CD4-positive, alpha-beta T cell treated with Interleukin-17A for 1 hour (primary cell): ENCODE measurements at regions not wholly inside any gene's neighbourhood (a gene's known extent, or its start where the extent isn't known, plus 50 kb on each side); places are given as distances from the start of the nearest gene placed in this dataset.
"Not testable (repeated sequence)": the region's sequence is repeated elsewhere in the genome, so short reads cannot be mapped to it uniquely, and the experiment has no call there.

ENCODE experiments used
- DNase-seq: peaks from one replicate; pipeline ENCODE4 v3.0.0-alpha.2; 2020

- not testable (repeated sequence) for DNase-seq
Measured at GRCh38 chr9:78172610-78173009, 63.3 kb upstream of the CEP78 start.

- DNase-seq: peak; percentile 2
Measured at GRCh38 chr9:78171651-78172050, 64.2 kb upstream of the CEP78 start.

GRCh38 chr9:78169125-78169524 lies 66.8 kb upstream of the CEP78 start:
- no peak for DNase-seq

DNA sequence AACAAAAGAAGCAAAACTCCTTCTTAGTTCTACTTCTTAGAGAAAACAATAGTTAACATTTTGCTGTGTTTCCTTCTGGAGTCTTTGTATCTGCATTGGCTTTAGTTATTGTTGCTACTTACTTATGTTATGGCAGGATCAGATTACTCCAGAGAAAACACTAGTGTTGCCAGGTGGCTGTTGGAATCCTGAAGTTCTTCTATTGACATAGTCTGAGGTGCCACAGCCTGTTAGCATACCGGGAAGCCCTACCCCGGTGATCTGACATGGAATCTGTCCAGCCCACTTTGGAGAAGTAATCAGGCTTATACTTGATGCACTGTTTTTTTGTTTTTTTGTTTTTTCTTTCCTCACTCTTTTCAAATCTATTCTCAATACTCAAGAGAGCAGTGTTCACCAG lies 68.5 kb upstream of the CEP78 start:
- DNase-seq: no peak

- DNase-seq: no peak
Measured at GRCh38 chr9:78163834-78164233, 72.0 kb upstream of the CEP78 start.

DNA sequence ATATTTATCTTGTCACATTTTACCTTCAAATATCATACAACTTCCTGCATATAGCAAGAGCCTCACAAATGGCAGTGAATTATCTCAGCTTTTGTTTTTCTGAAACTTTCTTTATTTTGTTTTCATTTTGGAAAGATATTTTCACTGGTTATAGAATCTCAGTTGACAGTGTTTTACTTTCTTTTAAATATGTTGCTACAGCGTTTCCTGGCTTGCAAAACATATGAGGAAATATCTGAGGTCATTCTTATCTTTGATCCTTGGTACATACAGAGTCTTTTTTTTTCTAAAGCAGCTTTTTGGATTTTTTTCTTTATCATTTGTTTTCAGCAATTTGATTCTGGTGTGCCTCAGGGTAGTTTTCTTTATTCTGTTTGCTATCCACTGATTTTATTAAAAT lies 77.6 kb upstream of the CEP78 start:
- no peak for DNase-seq

- no peak for DNase-seq
Measured at GRCh38 chr9:78150983-78151356, 84.9 kb upstream of the CEP78 start.

GRCh38 chr9:78150312-78150982 lies 85.4 kb upstream of the CEP78 start:
- no peak for DNase-seq

DNA sequence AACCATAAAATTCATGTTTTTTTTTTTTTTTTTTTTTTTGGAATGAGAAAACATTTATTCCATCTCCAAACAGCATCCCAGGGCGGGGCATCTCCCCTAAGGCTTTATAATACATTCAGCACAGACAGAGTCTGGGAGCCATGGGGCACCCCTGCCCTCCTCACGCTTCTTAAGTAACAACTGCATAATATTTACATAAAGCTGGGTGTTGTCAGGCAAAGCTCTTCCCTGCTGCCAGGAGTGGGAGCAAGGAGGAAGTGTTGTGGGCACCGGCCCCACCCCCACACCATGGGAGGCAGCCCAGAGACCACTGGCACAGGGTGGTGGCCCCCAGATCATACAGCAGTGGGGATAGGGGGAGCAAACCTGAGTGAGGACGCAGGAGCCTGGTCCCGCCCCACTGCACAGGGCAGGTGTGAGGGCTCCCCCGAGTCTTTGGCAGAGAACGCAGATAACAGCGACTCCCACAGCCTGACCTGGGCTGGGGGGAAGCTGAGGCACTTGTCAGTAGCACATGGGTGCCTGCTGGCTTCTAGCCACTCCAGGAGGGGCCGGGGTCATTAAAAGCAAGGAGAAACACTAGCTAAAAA lies 86.1 kb upstream of the CEP78 start:
- no peak for DNase-seq

DNA sequence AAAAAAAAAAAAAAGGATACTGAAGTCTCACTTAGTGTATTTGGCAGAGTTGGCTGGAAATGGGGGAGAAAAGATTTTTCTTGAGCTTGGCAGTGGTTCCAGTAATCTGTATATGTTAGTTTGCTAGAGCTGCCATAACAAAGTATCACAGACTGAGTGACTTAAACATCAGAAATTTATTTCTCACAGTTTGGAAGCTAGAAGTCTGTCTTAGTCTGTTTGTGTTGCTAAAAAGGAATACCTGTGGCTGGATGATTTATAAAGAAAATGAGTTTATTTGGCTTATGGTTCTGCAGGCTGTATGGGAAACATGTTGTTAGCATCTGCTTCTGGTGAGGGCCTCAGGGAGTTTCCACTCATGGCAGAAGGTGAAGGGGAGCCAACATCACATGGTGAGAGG lies 89.6 kb upstream of the CEP78 start:
- no peak for DNase-seq

DNA sequence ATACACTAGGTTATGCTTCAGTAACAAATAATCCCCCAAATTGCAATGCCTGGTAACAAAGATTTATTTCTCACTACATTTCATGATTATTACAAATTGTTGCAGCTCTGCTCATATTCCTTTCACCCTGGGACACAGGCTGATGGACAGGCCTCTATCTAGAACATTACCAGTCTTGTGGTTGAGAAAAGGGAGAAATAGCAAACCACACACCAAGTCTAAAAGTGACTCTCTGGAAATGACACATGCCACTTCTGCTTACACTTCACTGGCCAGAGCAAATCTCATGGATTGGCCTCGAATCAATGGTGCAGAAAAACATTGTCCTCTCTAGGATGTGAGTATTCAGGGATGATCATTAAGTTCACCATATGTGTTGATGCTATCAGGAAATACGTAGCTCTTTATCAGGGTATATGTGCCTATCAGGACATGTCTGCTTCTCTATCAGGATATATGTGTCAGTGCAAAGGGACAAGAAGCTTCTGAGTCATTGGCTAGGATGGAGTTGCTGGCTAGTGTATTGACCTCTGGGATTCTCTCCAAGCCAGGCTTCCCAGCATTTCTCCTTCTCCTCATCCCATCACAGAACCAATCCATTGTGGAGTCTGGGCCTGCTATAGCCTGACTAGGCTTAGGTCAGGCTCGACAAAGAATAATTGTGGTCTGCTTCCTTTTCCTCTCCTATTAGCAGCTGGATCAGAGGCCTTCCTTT lies 91.1 kb upstream of the CEP78 start:
- no peak for DNase-seq

GRCh38 chr9:78144008-78144381 lies 91.9 kb upstream of the CEP78 start:
- no peak for DNase-seq

DNA sequence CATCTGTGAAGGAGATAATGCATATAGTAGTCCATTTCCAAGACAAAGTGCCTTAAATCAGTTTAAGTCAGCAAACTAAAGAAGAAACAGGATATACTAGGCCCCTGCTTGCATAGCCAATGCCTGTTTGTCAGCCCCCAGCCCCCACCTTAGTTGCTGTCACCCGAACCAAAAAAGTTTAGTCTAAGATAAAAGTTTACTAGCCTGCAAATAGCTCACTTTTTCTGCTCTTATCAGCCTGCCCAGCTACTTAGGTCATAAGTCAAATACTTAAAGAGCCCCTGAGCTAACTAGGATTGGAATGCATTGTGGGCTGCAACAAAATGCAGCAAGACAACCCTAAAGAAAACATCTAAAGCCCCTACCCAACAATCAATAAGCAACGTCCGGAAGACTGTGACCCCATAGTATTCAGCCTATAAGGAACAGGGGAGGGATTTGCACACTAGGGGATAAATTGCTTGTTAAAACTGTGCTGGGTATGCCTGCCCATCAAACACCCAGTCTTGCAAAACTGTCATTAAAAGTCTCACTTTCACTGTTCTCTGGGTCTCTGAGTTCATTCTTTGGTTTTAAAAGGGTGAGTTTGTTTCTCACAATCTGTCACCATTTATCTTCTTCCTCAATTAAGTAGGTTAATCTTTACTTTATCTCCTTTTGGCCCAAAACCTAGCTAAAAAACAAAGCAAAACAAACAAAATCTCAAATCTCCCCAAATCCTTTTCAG lies 92.4 kb upstream of the CEP78 start:
- no peak for DNase-seq

DNA sequence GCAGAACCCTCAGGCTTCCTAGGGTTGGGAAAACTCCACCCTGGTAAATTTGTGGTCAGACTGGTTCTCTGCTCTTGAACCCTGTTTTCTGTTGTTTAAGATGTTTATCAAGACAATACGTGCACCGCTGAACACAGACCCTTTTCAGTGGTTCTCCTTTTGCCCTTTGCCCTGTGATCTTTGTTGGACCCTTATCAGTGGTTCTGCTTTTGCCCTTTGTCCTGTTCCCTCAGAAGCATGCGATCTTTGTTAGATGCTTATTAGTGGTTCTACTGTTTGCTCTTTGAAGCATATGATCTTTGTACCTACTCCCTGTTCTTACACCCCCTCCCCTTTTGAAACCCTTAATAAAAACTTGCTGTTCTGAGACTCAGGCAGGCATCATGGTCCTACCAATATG lies 93.6 kb upstream of the CEP78 start:
- not testable (repeated sequence) for DNase-seq

DNA sequence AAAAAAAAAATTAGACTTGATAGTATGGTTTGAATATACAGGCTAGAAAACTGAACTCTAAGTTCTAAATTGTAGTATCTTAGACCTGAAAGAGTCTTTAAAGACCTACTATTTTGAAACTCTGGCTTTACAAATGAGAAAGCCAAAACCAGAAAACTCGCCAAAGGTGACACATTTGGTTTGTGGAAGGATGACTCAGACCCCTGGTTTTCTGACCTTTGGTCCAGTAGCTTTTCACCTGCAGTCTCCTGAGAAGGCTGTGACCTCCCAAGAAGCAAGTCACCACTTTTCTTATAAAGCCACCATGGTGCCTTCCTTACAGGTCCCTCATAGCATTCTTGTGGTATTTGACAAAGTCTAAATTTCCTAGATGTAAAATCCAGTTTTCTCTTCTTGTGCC lies 102.1 kb upstream of the CEP78 start:
- DNase-seq: no peak

DNA sequence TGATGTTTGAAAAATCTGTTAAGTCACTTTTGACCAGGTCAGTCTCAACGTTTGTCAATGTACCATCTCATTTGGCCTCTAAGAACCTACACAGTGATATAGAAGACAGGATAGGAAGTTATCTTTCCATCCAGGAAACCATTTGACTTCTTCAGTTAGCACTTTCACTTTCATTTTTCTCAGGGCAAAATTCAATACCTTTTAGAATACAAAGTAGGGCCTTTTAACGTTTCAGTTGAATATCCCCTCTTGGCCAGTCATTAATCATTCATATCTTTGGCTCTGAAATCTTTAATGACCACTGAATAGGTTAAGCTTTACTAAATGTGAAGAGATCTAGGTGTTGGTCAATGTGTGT lies 101.1 kb upstream of the GNAQ start:
- DNase-seq: peak; percentile 45

GRCh38 chr9:78131969-78132700 lies 100.5 kb upstream of the GNAQ start:
- DNase-seq: no peak

GRCh38 chr9:78130853-78131252 lies 99.2 kb upstream of the GNAQ start:
- DNase-seq: no peak

- DNase-seq: no peak
Measured at GRCh38 chr9:78130004-78130403, 98.4 kb upstream of the GNAQ start.

- DNase-seq: no peak
Measured at GRCh38 chr9:78127279-78128225, 95.9 kb upstream of the GNAQ start.

- DNase-seq: no peak
Measured at GRCh38 chr9:78123808-78124207, 92.2 kb upstream of the GNAQ start.

DNA sequence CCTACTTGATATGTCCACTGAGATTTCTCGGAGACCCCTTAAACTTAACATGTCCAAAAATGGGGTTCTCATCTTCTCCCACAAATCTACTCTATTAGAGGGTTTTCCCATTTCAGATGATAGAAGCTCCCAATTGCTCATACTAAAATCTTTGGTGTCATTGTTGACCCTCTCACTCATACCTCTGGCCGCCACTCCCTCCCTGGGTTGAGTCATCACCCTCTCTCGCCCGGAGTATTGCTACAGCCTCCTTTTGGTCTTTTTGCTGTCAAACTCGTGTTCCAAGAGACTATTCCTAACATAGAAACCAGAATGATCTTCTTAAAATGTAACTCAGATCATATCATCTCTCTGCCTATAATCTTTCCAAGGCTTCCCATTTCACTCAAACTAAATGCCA lies 91.0 kb upstream of the GNAQ start:
- DNase-seq: no peak
